HG02840 (cell line): ENCODE measurements at regions not wholly inside any gene's neighbourhood (a gene's known extent, or its start where the extent isn't known, plus 50 kb on each side); places are given as distances from the start of the nearest gene placed in this dataset.
"Not testable (repeated sequence)": the region's sequence is repeated elsewhere in the genome, so short reads cannot be mapped to it uniquely, and the experiment has no call there.

Experiments used
- ATAC-seq: cut with Tn5 transposase; IDR thresholded peaks from one replicate; pipeline ENCODE4 v1.9.1; 2021; ENCODE audit warnings: mild to moderate bottlenecking, moderate library complexity, moderate number of reproducible peaks; ENCODE audit not compliant: unreplicated experiment, low FRiP score

GRCh38 chr3:104273046-104273649 lies 1093.6 kb upstream of the ALCAM start:
- ATAC-seq = no peak

GRCh38 chr3:104275199-104275598 lies 1091.5 kb upstream of the ALCAM start:
- ATAC-seq = no peak

GRCh38 chr3:104279617-104280016 lies 1087.1 kb upstream of the ALCAM start:
- no peak for ATAC-seq

- no peak for ATAC-seq
Observed at GRCh38 chr3:104281713-104282112, 1085.0 kb upstream of the ALCAM start.

- ATAC-seq = no peak
Observed at GRCh38 chr3:104286645-104287044, 1080.1 kb upstream of the ALCAM start.

GRCh38 chr3:104291437-104291851 lies 1075.3 kb upstream of the ALCAM start:
- no peak for ATAC-seq

- ATAC-seq = no peak
Observed at GRCh38 chr3:104291878-104292277, 1074.8 kb upstream of the ALCAM start.

- ATAC-seq = no peak
Observed at GRCh38 chr3:104297617-104298016, 1069.1 kb upstream of the ALCAM start.

- no peak for ATAC-seq
Observed at GRCh38 chr3:104298662-104299061, 1068.0 kb upstream of the ALCAM start.

GRCh38 chr3:104316118-104316517 lies 1050.6 kb upstream of the ALCAM start:
- no peak for ATAC-seq

- no peak for ATAC-seq
Observed at GRCh38 chr3:104323226-104323625, 1043.5 kb upstream of the ALCAM start.

GRCh38 chr3:104347291-104347690 lies 1019.4 kb upstream of the ALCAM start:
- no peak for ATAC-seq

GRCh38 chr3:104349836-104350235 lies 1016.9 kb upstream of the ALCAM start:
- ATAC-seq = no peak

GRCh38 chr3:104353951-104354350 lies 1012.8 kb upstream of the ALCAM start:
- no peak for ATAC-seq

- ATAC-seq = no peak
Observed at GRCh38 chr3:104359546-104359945, 1007.2 kb upstream of the ALCAM start.

- no peak for ATAC-seq
Observed at GRCh38 chr3:104360038-104360437, 1006.7 kb upstream of the ALCAM start.

- not testable (repeated sequence) for ATAC-seq
Observed at GRCh38 chr3:104361748-104362147, 1005.0 kb upstream of the ALCAM start.

GRCh38 chr3:104362319-104362718 lies 1004.4 kb upstream of the ALCAM start:
- ATAC-seq = no peak

- ATAC-seq = no peak
Observed at GRCh38 chr3:104367000-104367399, 999.7 kb upstream of the ALCAM start.

- no peak for ATAC-seq
Observed at GRCh38 chr3:104368760-104369159, 997.9 kb upstream of the ALCAM start.

GRCh38 chr3:104385421-104385820 lies 981.3 kb upstream of the ALCAM start:
- ATAC-seq = no peak

- no peak for ATAC-seq
Observed at GRCh38 chr3:104388619-104389018, 978.1 kb upstream of the ALCAM start.

GRCh38 chr3:104392327-104392726 lies 974.4 kb upstream of the ALCAM start:
- no peak for ATAC-seq
